ENCODE measurements at regions not wholly inside any gene's neighbourhood (a gene's known extent, or its start where the extent isn't known, plus 50 kb on each side); places are given as distances from the start of the nearest gene placed in this dataset.
"Not testable (repeated sequence)": the region's sequence is repeated elsewhere in the genome, so short reads cannot be mapped to it uniquely, and the experiment has no call there.

DNA sequence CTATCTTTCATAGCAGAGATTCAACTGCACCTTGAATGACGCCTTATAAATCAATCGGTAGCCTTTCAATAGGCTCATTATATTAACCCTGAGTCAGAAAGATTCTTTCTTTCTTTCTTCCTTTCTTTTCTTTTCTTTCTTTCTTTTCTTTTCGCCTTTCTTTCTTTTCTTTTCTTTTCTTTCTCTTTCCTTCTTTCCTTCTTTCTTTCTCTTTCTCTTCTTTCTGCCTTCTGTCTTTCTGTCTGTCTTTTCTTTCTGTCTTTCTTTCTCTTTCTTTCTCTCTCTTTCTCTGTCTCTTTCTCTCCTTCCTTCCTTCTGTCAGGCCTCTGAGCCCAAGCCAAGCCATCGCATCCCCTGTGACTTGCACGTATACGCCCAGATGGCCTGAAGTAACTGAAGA lies 86.0 kb upstream of the CLINT1 start:
- Mint-ChIP-seq H3K27me3 (peaks cover 4% of the 10 kb centered on the region), H3K9me3 (no peaks in the 10 kb centered on the region), H3K4me3 (no peak overlapping the region), H3K4me1 (ENCODE audit: low read depth) (peaks cover 4% of the 10 kb centered on the region), H3K27ac (no peak overlapping the region), H3K36me3 (no peaks in the 10 kb centered on the region)
- no peak for DNase-seq
- ChIA-PET CTCF (interaction anchor here (0.6 kb wide), 1 partner anchor 36 kb away, joined by 3 read pairs; no protein-coding TSS in a partner anchor), POLR2A (no interaction called here)
- intact Hi-C loops (cut with micrococcal nuclease): no loop called here

DNA sequence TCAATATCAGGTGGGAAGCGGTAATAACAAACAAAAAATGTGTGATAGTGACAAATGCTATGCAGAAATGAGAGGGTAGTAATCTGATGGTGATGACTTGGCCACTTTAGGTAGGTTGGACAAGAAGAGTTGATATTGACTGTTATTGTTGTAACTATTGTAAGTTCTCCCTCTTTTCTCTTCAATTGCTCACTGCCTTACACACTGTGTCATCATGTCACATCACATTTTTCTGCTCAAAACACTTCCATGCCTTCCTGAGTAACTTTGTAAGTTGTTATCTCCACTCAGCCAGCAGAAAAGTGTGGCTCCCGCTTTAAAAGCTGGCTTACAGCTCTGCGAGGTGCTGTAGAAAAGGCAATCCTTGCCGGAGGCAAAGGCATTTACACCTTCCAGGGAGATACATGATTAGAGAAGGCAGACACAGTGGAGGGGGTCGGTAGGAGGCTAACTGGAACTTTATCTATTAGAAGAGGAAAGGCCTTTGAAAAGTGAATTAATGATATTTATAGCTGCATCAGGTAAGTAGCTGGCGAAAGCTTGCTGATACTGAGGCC lies 85.2 kb upstream of the CLINT1 start:
- H3K27me3 Mint-ChIP-seq: peaks cover 4% of the 10 kb centered on the region
- no peaks in the 10 kb centered on the region for H3K9me3 Mint-ChIP-seq
- ChIA-PET CTCF (interaction anchor here (0.6 kb wide), 1 partner anchor 36 kb away, joined by 3 read pairs; no protein-coding TSS in a partner anchor), POLR2A (no interaction called here)
- peaks cover 4% of the 10 kb centered on the region for H3K4me1 Mint-ChIP-seq (ENCODE audit: low read depth)
- H3K4me3 Mint-ChIP-seq: no peak overlapping the region
- DNase-seq: no peak
- no peaks in the 10 kb centered on the region for H3K36me3 Mint-ChIP-seq
- H3K27ac Mint-ChIP-seq: no peak overlapping the region
- intact Hi-C loops (cut with micrococcal nuclease): no loop called here

DNA sequence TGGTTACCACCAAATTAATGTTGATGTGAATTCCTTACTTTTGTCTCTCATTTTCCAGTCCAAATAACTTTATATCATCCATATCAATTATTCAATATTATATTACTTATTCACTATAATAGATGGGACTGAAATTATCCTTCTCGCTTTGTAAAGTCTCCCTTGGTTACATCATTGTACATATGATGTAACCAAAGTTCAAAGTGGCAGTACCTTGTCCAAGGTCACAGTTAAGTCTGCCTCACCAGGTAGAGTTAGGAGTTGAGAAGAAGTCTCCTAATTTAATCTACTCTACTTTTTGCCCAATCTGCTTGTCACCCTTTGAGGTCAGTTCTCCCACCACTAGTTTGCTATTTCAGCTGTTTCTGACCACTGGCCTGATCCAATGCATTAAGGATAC lies 83.7 kb upstream of the CLINT1 start:
- intact Hi-C loops (cut with micrococcal nuclease): no loop called here
- no peaks in the 10 kb centered on the region for H3K36me3 Mint-ChIP-seq
- H3K27me3 Mint-ChIP-seq: no peaks in the 10 kb centered on the region
- H3K4me3 Mint-ChIP-seq: no peak overlapping the region
- ChIA-PET CTCF (interaction anchor here (0.7 kb wide), 1 partner anchor 1481 kb away, joined by 3 read pairs; no protein-coding TSS in a partner anchor), POLR2A (no interaction called here)
- H3K9me3 Mint-ChIP-seq: no peaks in the 10 kb centered on the region
- H3K4me1 Mint-ChIP-seq (ENCODE audit: low read depth): no peaks in the 10 kb centered on the region
- H3K27ac Mint-ChIP-seq: no peak overlapping the region
- no peak for DNase-seq

DNA sequence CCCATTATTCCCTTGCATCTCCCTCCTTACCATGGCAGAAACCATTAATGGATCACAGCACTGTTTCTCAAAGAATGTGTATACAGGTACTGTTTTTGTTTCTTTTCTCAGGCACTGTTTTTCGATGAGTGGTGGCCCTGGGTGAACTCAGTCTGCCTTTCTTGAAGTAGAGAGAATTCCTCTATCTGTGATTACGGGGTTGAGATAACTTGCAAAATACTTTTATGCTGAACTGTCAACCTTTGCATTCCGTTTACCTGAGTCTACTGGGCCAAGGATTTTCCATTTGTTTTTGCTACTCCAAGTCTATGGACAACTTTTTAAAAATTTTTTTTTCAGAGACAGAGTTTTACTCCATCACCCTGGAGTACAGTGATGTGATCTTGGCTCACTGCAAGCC lies 82.7 kb upstream of the CLINT1 start:
- Mint-ChIP-seq H3K27ac (no peak overlapping the region), H3K27me3 (no peaks in the 10 kb centered on the region), H3K36me3 (no peaks in the 10 kb centered on the region), H3K4me1 (ENCODE audit: low read depth) (no peaks in the 10 kb centered on the region), H3K4me3 (no peak overlapping the region), H3K9me3 (peaks cover 2% of the 10 kb centered on the region)
- DNase-seq: no peak
- POLR2A ChIA-PET: no interaction called here
- intact Hi-C loops (cut with micrococcal nuclease): no loop called here
- CTCF ChIA-PET: no interaction called here

DNA sequence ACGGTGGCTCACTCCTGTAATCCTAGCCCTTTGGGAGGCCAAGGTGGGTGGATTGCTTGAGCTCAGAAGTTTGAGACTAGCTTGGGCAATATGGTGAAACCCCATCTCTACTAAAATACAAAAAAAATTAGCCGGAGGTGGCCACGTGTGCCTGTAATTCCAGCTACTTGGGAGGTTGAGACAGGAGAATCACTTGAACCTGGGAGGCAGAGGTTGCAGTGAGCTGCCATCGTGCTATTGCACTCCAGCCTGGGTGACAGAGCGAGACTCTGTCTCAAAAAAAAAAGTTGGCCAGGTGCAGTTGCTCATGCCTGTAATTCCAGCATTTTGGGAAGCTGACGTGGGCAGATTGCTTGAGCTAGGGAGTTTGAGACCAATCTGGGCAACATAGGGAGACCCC lies 79.2 kb upstream of the CLINT1 start:
- H3K27ac Mint-ChIP-seq; intact Hi-C loops (cut with micrococcal nuclease); POLR2A ChIA-PET; H3K4me3 Mint-ChIP-seq; H3K27me3 Mint-ChIP-seq; DNase-seq; H3K36me3 Mint-ChIP-seq; H3K4me1 Mint-ChIP-seq (ENCODE audit: low read depth): not testable (repeated sequence)
- CTCF ChIA-PET: interaction anchor here (1.0 to 1.4 kb wide), 2 partner anchors 11 kb away, joined by 3 to 6 read pairs; no protein-coding TSS in a partner anchor
- H3K9me3 Mint-ChIP-seq: peaks cover 16% of the 10 kb centered on the region

DNA sequence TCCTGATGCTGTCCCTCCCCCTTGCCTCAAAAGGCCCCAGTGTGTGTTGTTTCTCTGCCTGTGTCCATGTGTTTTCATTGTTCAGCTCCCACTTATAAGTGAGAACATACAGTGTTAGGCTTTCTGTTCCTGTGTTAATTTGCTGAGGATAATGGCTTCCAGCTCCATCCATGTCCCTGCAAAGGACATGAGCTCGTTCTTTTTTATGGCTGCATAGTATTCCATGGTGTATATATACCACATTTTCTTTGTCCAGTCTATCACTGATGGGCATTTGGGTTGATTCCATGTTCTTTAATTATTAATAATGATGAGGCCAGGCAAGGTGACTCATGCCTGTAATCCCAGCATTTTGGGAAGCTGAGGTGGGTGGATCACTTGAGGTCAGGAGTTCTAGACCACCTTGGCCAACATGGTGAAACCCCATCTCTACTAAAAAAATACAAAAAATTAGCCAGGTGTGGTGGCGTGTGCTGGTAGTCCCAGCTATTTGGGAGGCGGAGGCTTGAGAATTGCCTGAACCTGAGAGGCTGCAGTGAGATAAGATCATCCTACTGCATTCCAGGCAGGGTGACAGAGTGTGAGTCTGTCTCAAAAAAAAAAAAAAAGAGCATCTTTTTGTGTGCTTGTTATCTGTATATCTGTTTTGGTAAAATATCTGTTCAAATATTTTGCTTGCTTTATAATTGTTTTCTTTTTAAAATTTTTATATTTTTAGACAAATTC lies 78.0 kb upstream of the CLINT1 start:
- H3K27ac Mint-ChIP-seq, POLR2A ChIA-PET: not testable (repeated sequence)

DNA sequence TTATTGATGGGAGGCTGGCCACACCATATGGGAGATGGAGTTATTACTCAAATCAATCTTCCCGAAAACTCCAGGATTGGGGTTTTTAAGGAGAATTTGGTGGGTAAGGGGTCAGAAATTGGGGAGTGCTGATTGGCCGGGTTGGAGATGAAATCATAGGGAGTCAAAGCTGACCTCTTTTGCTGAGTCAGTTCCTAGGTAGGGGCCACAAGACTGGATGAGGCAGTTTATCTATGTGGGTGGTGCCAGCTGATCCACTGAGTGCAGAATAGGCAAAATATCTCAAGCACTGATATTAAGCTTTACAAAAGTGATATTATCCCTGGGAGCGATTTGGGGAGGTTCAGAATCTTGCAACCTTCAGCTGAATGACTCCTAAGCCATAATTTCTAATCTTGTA lies 75.7 kb upstream of the CLINT1 start:
- CTCF ChIA-PET: interaction anchor here (0.9 kb wide), 1 partner anchor 15 kb away, joined by 3 read pairs; no protein-coding TSS in a partner anchor

More for the DNA sequence above, 78.0 kb upstream of the CLINT1 start:
- H3K4me1 Mint-ChIP-seq (ENCODE audit: low read depth); H3K27me3 Mint-ChIP-seq; H3K36me3 Mint-ChIP-seq; H3K4me3 Mint-ChIP-seq; DNase-seq; intact Hi-C loops (cut with micrococcal nuclease): not testable (repeated sequence)
- CTCF ChIA-PET: interaction anchor here (0.8 to 1.4 kb wide), 2 partner anchors 12 to 176 kb away, joined by 3 read pairs; no protein-coding TSS in a partner anchor
- H3K9me3 Mint-ChIP-seq: peaks cover 16% of the 10 kb centered on the region

DNA sequence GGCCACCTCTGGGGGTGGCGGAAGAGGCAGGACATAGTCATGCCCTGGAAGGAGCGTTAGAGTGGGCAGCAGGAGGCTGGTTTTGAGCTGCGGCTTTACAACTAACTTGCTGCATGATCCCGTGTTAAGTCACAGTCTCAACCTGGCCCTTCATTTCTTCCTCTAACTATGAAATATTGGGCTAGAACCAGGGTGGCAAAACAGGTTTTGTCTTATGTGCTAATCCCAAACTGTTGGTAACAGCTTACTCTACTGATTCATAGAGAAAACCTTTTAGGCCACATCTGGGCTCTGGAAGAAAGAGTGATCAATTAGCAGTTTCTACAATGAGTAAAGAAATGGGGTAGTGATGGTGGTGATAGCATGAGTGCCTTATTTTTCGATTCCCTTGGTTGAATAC lies 74.1 kb upstream of the CLINT1 start:
- H3K9me3 Mint-ChIP-seq: peaks cover 16% of the 10 kb centered on the region
- H3K27me3 Mint-ChIP-seq: no peaks in the 10 kb centered on the region
- H3K4me1 Mint-ChIP-seq (ENCODE audit: low read depth): no peaks in the 10 kb centered on the region
- ChIA-PET CTCF (interaction anchor here (0.7 to 1.2 kb wide), 3 partner anchors 15 to 20 kb away, joined by 3 to 4 read pairs (median 4); no protein-coding TSS in a partner anchor), POLR2A (no interaction called here)
- no peak overlapping the region for H3K27ac Mint-ChIP-seq
- intact Hi-C loops (cut with micrococcal nuclease): no loop called here
- H3K36me3 Mint-ChIP-seq: peaks cover 5% of the 10 kb centered on the region
- DNase-seq: no peak
- no peak overlapping the region for H3K4me3 Mint-ChIP-seq

More for the DNA sequence above, 75.7 kb upstream of the CLINT1 start:
- DNase-seq: no peak
- Mint-ChIP-seq H3K4me1 (ENCODE audit: low read depth) (no peaks in the 10 kb centered on the region), H3K36me3 (peaks cover 5% of the 10 kb centered on the region), H3K9me3 (peaks cover 16% of the 10 kb centered on the region), H3K27ac (no peak overlapping the region), H3K4me3 (no peak overlapping the region), H3K27me3 (no peaks in the 10 kb centered on the region)
- intact Hi-C loops (cut with micrococcal nuclease): no loop called here
- POLR2A ChIA-PET: no interaction called here

DNA sequence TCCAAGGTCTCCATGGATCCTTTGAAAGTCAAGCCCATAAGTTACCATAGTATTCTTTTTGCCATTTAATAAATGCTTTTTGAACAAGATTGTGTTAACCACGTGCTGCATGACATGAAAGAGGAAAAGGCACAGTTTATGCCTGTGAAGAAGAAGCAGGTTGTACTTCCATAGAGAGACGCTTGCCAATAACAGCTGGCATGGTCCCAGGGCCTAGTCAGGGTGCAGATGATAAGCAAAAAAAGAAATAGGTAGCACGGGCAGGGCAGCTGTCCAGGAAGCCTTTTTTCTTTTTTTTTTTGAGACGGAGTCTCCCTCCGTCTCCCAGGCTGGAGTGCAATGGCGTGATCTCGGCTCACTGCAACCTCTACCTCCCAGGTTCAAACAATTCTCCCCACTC lies 71.8 kb upstream of the CLINT1 start:
- Mint-ChIP-seq H3K9me3 (peaks cover 14% of the 10 kb centered on the region), H3K27ac (no peak overlapping the region), H3K27me3 (no peaks in the 10 kb centered on the region), H3K36me3 (peaks cover 5% of the 10 kb centered on the region), H3K4me1 (ENCODE audit: low read depth) (no peaks in the 10 kb centered on the region), H3K4me3 (no peak overlapping the region)
- intact Hi-C loops (cut with micrococcal nuclease): no loop called here
- DNase-seq: no peak
- CTCF ChIA-PET: interaction anchor here (0.8 to 1.1 kb wide), 2 partner anchors 18 kb away, joined by 5 read pairs; no protein-coding TSS in a partner anchor
- POLR2A ChIA-PET: interaction anchor here (0.7 kb wide), 1 partner anchor 9 kb away, joined by 3 read pairs; no protein-coding TSS in a partner anchor

DNA sequence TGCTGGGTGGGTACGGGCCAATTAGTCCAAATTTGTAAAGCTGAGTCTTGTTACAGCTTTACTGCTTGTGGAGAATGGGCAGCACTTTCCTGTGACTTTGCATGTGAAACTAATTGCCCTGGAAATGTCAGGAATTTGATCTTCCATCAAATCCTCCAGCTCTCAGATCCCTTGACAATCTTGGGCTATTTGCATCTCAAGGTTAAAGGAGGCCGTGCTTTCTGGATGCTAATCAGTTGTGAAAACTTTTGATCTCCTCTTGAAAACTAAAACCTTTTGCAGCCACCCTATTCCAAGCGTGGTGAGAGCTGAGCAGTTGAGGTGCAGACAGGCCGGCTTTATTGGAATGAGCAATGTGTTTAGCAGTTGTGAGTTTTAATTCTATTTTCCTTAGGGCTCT lies 68.0 kb upstream of the CLINT1 start:
- CTCF ChIA-PET: interaction anchor here (0.8 kb wide), 1 partner anchor 21 kb away, joined by 3 read pairs; no protein-coding TSS in a partner anchor
- POLR2A ChIA-PET: no interaction called here
- Mint-ChIP-seq H3K4me3 (no peak overlapping the region), H3K9me3 (no peaks in the 10 kb centered on the region), H3K36me3 (no peaks in the 10 kb centered on the region), H3K27ac (no peak overlapping the region), H3K4me1 (ENCODE audit: low read depth) (peaks cover 3% of the 10 kb centered on the region), H3K27me3 (no peaks in the 10 kb centered on the region)
- no peak for DNase-seq
- intact Hi-C loops (cut with micrococcal nuclease): no loop called here

DNA sequence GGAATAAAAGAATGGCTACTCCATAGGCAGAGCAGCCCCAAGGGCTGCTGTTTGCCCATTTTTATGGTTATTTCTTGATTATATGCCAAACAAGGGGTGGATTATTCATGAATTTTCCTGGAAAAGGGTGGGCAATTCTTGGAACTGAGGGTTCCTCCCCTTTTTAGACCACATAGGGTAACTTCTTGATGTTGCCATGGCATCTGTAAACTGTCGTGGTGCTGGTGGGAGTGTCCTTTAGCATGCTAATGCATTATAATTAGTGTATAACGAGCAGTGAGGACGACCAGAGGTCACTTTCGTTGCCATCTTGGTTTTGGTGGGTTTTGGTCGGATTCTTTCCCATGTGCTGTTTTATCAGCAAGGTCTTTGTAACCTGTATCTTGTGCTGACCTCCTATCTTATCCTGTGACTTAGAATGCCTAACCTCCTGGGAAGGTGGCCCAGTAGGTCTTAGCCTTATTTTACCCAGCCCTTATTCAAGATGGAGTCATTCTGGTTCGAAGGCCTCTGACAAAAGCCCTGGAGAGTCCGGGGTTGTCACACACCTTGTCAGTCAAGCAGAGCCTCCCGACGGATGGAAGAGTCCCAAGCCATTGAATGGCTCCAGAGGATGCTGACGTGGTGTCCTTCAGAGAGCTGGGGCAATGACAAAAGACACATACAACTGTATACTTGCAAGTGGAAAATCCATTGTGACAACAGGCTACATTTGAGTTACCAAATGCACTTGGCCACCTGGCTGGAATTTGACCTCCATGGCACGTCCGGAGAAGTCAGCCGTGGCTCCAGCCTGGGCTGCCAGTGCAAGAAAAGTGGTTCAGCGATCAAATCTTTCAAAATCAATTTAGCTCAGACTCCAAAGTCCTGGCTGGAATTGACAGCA lies 67.1 kb upstream of the CLINT1 start:
- Mint-ChIP-seq H3K9me3 (no peaks in the 10 kb centered on the region), H3K27ac (no peak overlapping the region), H3K27me3 (no peaks in the 10 kb centered on the region), H3K4me1 (ENCODE audit: low read depth) (peaks cover 3% of the 10 kb centered on the region), H3K36me3 (no peaks in the 10 kb centered on the region), H3K4me3 (no peak overlapping the region)
- POLR2A ChIA-PET: no interaction called here
- CTCF ChIA-PET: no interaction called here
- no peak for DNase-seq
- intact Hi-C loops (cut with micrococcal nuclease): no loop called here
